NCI-H1436 (cell line): ENCODE measurements at regions not wholly inside any gene's neighbourhood (a gene's known extent, or its start where the extent isn't known, plus 50 kb on each side); places are given as distances from the start of the nearest gene placed in this dataset.

Source experiments
- DNase-seq: peaks from one replicate; lab custom pipeline; 2025; lab: John Stamatoyannopoulos, UW

- no peak for DNase-seq
Measured at GRCh38 chr2:188219541-188219940, 72.1 kb upstream of the GULP1 start.

GRCh38 chr2:188220535-188220934 is 71.1 kb upstream of the GULP1 start:
- DNase-seq, result no peak

DNA sequence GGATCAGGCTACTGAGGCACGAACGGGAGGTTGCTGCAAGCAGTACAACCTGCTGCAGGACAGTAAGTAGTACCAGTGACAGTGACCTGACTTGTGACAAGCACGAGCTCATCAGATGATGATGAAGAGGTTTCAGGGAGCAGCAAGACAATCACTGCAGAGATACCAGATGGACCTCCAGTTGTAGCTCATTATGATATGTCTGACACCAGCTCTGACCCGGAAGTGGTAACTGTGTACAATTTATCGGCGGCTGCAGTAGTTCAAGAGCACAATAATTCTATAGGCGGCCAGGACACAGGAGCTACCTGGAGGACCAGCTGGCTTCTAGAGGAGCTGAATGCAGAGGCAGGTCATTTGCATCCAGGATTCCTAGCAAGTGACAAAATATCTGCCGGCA is 64.0 kb upstream of the GULP1 start:
- DNase-seq, result no peak

DNA sequence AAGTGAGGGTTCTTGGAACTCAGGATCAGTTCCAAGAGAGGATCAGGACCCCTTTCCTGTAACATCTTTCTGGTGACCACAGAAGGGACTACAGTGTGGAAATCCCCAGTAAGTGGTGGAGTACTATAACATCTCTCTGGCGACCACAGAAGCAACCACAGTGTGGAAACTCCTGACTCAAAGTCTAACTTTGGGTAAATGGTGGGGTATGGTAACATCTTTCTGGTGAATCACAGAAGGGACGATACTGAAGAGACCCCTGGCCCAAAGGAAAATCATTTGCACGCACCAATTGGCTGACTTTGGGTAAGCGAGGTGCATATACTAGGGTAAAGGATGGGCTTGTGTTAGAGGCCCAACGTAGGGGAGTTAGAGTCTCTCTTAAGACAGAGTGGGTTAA is 56.3 kb upstream of the GULP1 start:
- DNase-seq, result no peak

- no peak for DNase-seq
Measured at GRCh38 chr2:188238386-188238785, 53.3 kb upstream of the GULP1 start.
